Glutamatergic neuron (in vitro differentiated cells): ENCODE measurements at regions not wholly inside any gene's neighbourhood (a gene's known extent, or its start where the extent isn't known, plus 50 kb on each side); places are given as distances from the start of the nearest gene placed in this dataset.

Experiments
- DNase-seq: peaks from one replicate; pipeline ENCODE4 v3.0.0; 2022
- H3K27ac Mint-ChIP-seq: one replicate; pipeline ENCODE4 v1.8.0; 2020; ENCODE audit warnings: mild to moderate bottlenecking, mixed read lengths, inconsistent platforms; ENCODE audit not compliant: unreplicated experiment
- H3K27me3 Mint-ChIP-seq: one replicate; pipeline ENCODE4 v1.8.0; 2020; ENCODE audit warnings: mild to moderate bottlenecking, moderate library complexity, mixed read lengths, inconsistent platforms; ENCODE audit not compliant: unreplicated experiment
- H3K36me3 Mint-ChIP-seq: one replicate; pipeline ENCODE4 v1.8.0; 2020; ENCODE audit warnings: mild to moderate bottlenecking, mixed read lengths, inconsistent platforms; ENCODE audit not compliant: unreplicated experiment
- H3K4me1 Mint-ChIP-seq: one replicate; pipeline ENCODE4 v1.8.0; 2020; ENCODE audit warnings: mild to moderate bottlenecking, low read depth, mixed read lengths, inconsistent platforms; ENCODE audit not compliant: unreplicated experiment
- H3K4me3 Mint-ChIP-seq: one replicate; pipeline ENCODE4 v1.8.0; 2020; ENCODE audit warnings: mild to moderate bottlenecking, mixed read lengths, inconsistent platforms; ENCODE audit not compliant: unreplicated experiment
- H3K9me3 Mint-ChIP-seq: one replicate; pipeline ENCODE4 v1.8.0; 2020; ENCODE audit warnings: mild to moderate bottlenecking, moderate library complexity, mixed read lengths, inconsistent platforms; ENCODE audit not compliant: unreplicated experiment
- TF ChIP-seq, protein P1 (sequence below): fragments of 200-600 bp; sonication (generic); IDR thresholded peaks from one replicate; pipeline ENCODE4 v1.5.0; 2021; ENCODE audit not compliant: partially characterized antibody, unreplicated experiment

DNA sequence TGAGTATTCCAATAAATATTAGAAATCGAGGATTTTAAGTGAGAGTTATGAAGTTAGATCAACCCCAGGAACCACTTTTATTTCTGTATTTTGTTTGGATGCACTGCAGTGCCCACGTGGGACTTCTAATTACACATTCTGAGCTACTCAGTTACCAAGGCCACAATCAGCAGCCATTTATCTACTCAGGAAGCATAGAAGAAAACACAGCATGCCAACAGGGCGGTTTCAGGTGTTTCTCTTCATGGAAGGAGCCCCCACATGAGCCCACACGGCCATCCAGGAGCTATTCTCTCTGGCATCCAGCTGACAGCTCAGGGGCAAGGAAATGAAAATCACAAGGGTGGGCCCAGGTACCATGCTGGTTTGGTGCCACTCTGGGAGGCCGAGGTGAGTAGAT is 266.5 kb upstream of the MKLN1 start:
- TF ChIP-seq, protein P1, sequence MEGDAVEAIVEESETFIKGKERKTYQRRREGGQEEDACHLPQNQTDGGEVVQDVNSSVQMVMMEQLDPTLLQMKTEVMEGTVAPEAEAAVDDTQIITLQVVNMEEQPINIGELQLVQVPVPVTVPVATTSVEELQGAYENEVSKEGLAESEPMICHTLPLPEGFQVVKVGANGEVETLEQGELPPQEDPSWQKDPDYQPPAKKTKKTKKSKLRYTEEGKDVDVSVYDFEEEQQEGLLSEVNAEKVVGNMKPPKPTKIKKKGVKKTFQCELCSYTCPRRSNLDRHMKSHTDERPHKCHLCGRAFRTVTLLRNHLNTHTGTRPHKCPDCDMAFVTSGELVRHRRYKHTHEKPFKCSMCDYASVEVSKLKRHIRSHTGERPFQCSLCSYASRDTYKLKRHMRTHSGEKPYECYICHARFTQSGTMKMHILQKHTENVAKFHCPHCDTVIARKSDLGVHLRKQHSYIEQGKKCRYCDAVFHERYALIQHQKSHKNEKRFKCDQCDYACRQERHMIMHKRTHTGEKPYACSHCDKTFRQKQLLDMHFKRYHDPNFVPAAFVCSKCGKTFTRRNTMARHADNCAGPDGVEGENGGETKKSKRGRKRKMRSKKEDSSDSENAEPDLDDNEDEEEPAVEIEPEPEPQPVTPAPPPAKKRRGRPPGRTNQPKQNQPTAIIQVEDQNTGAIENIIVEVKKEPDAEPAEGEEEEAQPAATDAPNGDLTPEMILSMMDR = no peak
- no peaks in the 10 kb centered on the region for H3K36me3 Mint-ChIP-seq

DNA sequence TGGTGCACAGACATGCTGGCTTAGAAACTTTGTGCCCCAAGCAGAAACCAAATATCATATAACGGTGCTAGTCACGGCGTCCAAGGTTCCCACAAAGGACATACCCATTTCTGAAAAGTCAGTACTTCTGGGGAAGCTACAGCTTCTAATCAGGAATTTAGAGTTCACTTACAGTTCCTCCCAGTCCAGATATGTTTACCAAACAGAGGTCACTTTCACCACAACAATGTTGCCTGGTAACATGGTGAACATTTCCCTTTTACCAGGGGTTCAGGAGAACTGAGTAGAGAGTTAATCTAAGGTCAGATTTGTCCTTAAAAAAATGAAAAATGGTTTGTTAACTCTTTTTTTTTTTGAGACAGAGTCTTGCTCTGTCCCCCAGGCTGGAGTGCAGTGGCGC is 265.9 kb upstream of the MKLN1 start:
- no peaks in the 10 kb centered on the region for H3K36me3 Mint-ChIP-seq
- no peak for DNase-seq
- H3K27me3 Mint-ChIP-seq = no peaks in the 10 kb centered on the region
- TF ChIP-seq, protein P1 = no peak
- H3K27ac Mint-ChIP-seq = no peak overlapping the region
- no peak overlapping the region for H3K4me3 Mint-ChIP-seq
- no peaks in the 10 kb centered on the region for H3K9me3 Mint-ChIP-seq
- peaks cover 2% of the 10 kb centered on the region for H3K4me1 Mint-ChIP-seq

More for the DNA sequence above, 266.5 kb upstream of the MKLN1 start:
- Mint-ChIP-seq H3K4me3 (no peak overlapping the region), H3K9me3 (no peaks in the 10 kb centered on the region), H3K4me1 (peaks cover under 1% of the 10 kb centered on the region), H3K27ac (no peak overlapping the region), H3K27me3 (no peaks in the 10 kb centered on the region)
- no peak for DNase-seq

DNA sequence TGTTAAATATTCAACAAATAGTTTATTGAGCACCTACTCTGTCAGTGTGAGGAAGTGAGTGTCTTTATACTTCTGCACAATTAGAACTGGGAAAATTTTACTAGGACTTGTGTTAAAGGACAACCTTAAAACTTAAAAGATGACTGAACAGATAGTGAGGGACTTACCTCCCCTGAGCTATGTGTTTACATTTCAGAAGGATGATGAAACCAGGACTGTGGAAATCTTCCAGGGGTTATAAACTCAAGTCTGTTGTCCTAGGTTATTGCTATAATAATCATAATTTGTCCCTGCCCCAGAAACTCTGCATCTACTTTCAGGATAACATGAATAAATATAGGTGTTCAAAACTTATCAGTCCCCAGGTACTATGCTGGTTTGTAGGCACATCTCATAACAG is 261.0 kb upstream of the MKLN1 start:
- H3K4me1 Mint-ChIP-seq = peaks cover 20% of the 10 kb centered on the region
- no peak overlapping the region for H3K4me3 Mint-ChIP-seq
- peak overlapping the region; percentile 65 for H3K27ac Mint-ChIP-seq
- DNase-seq = no peak
- H3K36me3 Mint-ChIP-seq = no peaks in the 10 kb centered on the region
- no peaks in the 10 kb centered on the region for H3K27me3 Mint-ChIP-seq
- H3K9me3 Mint-ChIP-seq = no peaks in the 10 kb centered on the region
- TF ChIP-seq, protein P1 = no peak

DNA sequence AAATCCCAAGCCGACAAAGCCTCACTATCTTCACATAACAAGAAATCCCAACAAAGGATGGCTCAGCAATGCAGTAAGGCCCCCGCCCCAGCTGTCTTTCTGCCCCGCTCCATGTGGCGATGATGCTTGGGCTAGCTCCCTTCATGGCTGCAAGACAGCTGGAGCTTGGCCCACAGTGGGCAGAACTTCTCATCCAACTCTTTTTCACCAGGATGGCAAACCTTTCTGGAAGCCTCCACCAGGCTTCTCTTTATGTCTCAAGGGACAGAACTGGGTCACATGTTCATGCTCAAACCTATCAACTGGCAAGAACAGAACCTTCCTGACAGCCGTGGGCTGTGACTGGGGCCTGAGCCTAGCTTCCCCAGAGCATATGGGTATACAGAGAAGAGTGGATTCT is 260.5 kb upstream of the MKLN1 start:
- H3K36me3 Mint-ChIP-seq = no peaks in the 10 kb centered on the region
- H3K27me3 Mint-ChIP-seq = no peaks in the 10 kb centered on the region
- peaks cover 20% of the 10 kb centered on the region for H3K4me1 Mint-ChIP-seq
- H3K27ac Mint-ChIP-seq = peak overlapping the region; percentile 65
- no peak overlapping the region for H3K4me3 Mint-ChIP-seq
- no peaks in the 10 kb centered on the region for H3K9me3 Mint-ChIP-seq
- TF ChIP-seq, protein P1 = no peak
- peak; percentile 27 for DNase-seq

DNA sequence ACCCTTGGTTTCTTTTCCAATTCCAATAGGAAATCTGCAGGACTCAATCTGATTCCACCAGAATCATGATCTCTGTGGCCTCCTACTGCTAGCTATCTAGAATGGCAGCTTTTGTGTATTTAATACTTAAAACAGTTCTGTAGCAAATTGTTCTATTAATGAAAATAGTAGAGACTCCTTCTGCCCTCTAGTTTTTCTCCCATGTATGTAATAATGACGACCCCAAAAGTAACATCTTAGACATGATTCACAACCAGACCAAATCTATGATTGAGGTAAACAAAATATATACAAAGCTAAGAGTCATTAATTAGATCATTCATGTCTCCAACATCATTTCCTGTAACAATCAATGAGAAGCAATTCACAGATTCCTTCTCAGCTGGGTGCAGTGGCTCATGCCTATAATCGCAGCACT is 259.1 kb upstream of the MKLN1 start:
- no peaks in the 10 kb centered on the region for H3K36me3 Mint-ChIP-seq
- DNase-seq = no peak
- H3K4me3 Mint-ChIP-seq = no peak overlapping the region

More for the DNA sequence above, 259.1 kb upstream of the MKLN1 start:
- no peaks in the 10 kb centered on the region for H3K27me3 Mint-ChIP-seq
- peaks cover 23% of the 10 kb centered on the region for H3K4me1 Mint-ChIP-seq
- H3K9me3 Mint-ChIP-seq = no peaks in the 10 kb centered on the region
- H3K27ac Mint-ChIP-seq = no peak overlapping the region
- TF ChIP-seq, protein P1 = peak; percentile 16
